CD8-positive, alpha-beta memory T cell (primary cell): ENCODE measurements at regions not wholly inside any gene's neighbourhood (a gene's known extent, or its start where the extent isn't known, plus 50 kb on each side); places are given as distances from the start of the nearest gene placed in this dataset.

ENCODE experiments used
- CTCF ChIA-PET: fragments of 350-600 bp; sonication (Branson Sonifier 250); formaldehyde crosslinking; loops from one replicate; lab custom pipeline; 2021; ENCODE audit warnings: antibody characterized with exemption; lab: Charles Lee
- POLR2A ChIA-PET: fragments of 350-600 bp; sonication (Branson Sonifier 250); formaldehyde crosslinking; loops from one replicate; lab custom pipeline; 2021; ENCODE audit warnings: antibody characterized with exemption; lab: Charles Lee
- DNase-seq, 5 donors: peaks; one replicate each; pipeline versions ENCODE4 v3.0.0 to v3.0.0-alpha.2; 2020 to 2022; ENCODE audit warnings: mixed read lengths in 1 of 5
- H3K27ac ChIP-seq: one replicate; pipeline ENCODE4 v1.7.0; 2013; ENCODE audit warnings: low read depth, mild to moderate bottlenecking, low read length, moderate library complexity
- H3K27me3 ChIP-seq: 2 replicates; pipeline ENCODE4 v1.7.0; 2013; ENCODE audit warnings: low read length, mild to moderate bottlenecking; ENCODE audit not compliant: insufficient read depth, poor library complexity, severe bottlenecking
- H3K36me3 ChIP-seq: 2 replicates; pipeline ENCODE4 v1.7.0; 2013; ENCODE audit warnings: mild to moderate bottlenecking, low read length, moderate library complexity; ENCODE audit not compliant: insufficient read depth
- H3K4me1 ChIP-seq: 2 replicates; pipeline ENCODE4 v1.7.0; 2013; ENCODE audit warnings: mild to moderate bottlenecking, low read length, moderate library complexity; ENCODE audit not compliant: insufficient read depth
- H3K4me3 ChIP-seq: 2 replicates; pipeline ENCODE4 v1.7.0; 2013; ENCODE audit warnings: mild to moderate bottlenecking, low read length
- H3K9me3 ChIP-seq: 2 replicates; pipeline ENCODE4 v1.7.0; 2013; ENCODE audit warnings: mild to moderate bottlenecking, low read length
- H3K27ac Mint-ChIP-seq, 8 donors: one replicate each; pipeline ENCODE4 v1.8.0; 2020 to 2021; ENCODE audit warnings: mixed read lengths in 8 of 8, mild to moderate bottlenecking in 6 of 8, inconsistent platforms in 3 of 8, moderate library complexity in 3 of 8
- H3K27me3 Mint-ChIP-seq, 2 donors: one replicate each; pipeline ENCODE4 v1.8.0; 2020 to 2021; ENCODE audit warnings: mixed read lengths in 2 of 2, mild to moderate bottlenecking in 1 of 2, moderate library complexity in 1 of 2
- H3K36me3 Mint-ChIP-seq, 3 donors: one replicate each; pipeline ENCODE4 v1.8.0; 2020 to 2021; ENCODE audit warnings: mixed read lengths in 3 of 3, inconsistent platforms in 1 of 3, mild to moderate bottlenecking in 1 of 3
- H3K4me1 Mint-ChIP-seq, 3 donors: one replicate each; pipeline ENCODE4 v1.8.0; 2020 to 2021; ENCODE audit warnings: mixed read lengths in 3 of 3, inconsistent platforms in 1 of 3, mild to moderate bottlenecking in 1 of 3
- H3K4me3 Mint-ChIP-seq, 7 donors: one replicate each; pipeline ENCODE4 v1.8.0; 2020 to 2021; ENCODE audit warnings: mixed read lengths in 7 of 7, mild to moderate bottlenecking in 6 of 7, moderate library complexity in 4 of 7, inconsistent platforms in 2 of 7
- H3K9me3 Mint-ChIP-seq, 5 donors: one replicate each; pipeline ENCODE4 v1.8.0; 2020 to 2022; ENCODE audit warnings: mixed read lengths in 5 of 5, mild to moderate bottlenecking in 3 of 5, moderate library complexity in 2 of 5, inconsistent platforms in 1 of 5

DNA sequence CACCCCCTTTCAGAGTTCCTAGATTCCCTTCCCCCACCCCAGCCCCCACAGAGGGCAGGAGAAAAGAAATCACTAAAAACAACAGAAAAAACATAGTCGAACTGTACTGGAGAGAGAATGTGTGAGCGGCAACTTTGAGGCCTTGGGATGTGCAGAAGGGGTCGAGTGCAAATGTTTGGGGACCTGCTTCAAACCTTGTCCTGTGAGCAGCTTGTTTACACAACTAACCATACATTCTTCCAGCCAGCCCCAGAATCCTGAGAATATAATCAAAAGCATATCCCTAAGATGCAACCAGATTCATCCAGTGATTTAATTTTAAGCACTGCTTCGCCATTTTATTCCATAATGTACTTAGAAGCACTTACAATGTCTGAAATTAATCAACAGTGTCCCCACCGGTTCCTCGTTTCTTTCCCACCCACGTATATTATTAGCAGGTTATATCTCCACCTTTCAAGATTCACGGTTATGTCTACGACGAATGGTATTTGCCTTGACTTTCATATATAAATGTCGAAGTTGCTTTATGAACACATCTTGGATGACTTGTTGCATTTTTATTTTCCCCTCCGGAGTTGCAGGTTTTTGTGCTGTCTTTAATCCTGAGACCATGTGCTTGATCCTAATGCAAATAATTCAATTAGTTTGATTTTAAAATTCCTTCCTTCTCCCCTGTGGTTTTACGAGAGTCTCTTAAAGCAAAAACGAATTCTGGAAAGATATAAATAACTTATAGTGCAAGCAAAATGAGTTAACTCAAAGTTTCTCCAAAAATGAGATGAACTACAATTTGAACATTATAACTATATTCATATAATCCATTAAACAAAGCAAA is 107.6 kb downstream of the ZIC5 start:
- Histone ChIP-seq H3K4me1 (peaks cover 14% of the 10 kb centered on the region), H3K4me3 (no peak overlapping the region), H3K36me3 (no peaks in the 10 kb centered on the region), H3K27ac (no peak overlapping the region), H3K9me3 (no peaks in the 10 kb centered on the region), H3K27me3 (no peaks in the 10 kb centered on the region)
- no peak overlapping the region for H3K4me3 Mint-ChIP-seq
- H3K36me3 Mint-ChIP-seq: peaks cover 18 to 21% (median 20%) of the 10 kb centered on the region in 3 donors
- no peaks in the 10 kb centered on the region for H3K9me3 Mint-ChIP-seq
- peaks cover 20 to 27% (median 25%) of the 10 kb centered on the region in 3 donors for H3K4me1 Mint-ChIP-seq
- DNase-seq: no peak
- peaks cover 0 to 4% of the 10 kb centered on the region in 2 donors for H3K27me3 Mint-ChIP-seq
- ChIA-PET CTCF (no interaction called here), POLR2A (interaction anchor here (0.6 kb wide), 1 partner anchor 45 kb away, joined by 3 read pairs; no protein-coding TSS in a partner anchor)
- H3K27ac Mint-ChIP-seq: no peak overlapping the region

DNA sequence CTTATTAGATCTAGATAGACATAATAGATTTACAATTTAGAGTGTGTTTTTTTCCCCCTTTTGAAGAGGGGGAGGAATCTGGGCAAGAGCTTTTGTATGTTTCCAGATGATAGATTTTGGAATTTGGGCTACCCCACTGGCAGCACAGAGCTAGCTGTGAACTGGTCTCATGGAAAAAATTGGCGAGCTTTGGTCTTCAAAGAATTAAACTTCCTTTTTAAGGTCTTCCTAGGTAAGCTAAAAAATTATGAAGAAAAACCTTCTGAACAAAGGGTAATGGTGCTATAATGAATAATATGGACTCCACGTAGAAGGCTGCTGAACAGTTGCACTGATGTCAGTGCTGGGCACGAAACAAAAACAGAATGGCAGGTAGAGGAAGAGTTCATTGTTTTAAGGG is 109.3 kb downstream of the ZIC5 start:
- H3K9me3 Mint-ChIP-seq: no peaks in the 10 kb centered on the region
- Histone ChIP-seq H3K36me3 (no peaks in the 10 kb centered on the region), H3K9me3 (no peaks in the 10 kb centered on the region), H3K27me3 (no peaks in the 10 kb centered on the region), H3K4me3 (no peak overlapping the region), H3K27ac (no peak overlapping the region), H3K4me1 (peaks cover 16% of the 10 kb centered on the region)
- no peak overlapping the region for H3K27ac Mint-ChIP-seq
- H3K4me1 Mint-ChIP-seq: peaks cover 26 to 37% (median 32%) of the 10 kb centered on the region in 3 donors
- H3K4me3 Mint-ChIP-seq: no peak overlapping the region
- peaks cover 17 to 20% (median 18%) of the 10 kb centered on the region in 3 donors for H3K36me3 Mint-ChIP-seq
- CTCF ChIA-PET: no interaction called here
- POLR2A ChIA-PET: no interaction called here
- peaks cover 0 to 4% of the 10 kb centered on the region in 2 donors for H3K27me3 Mint-ChIP-seq
- no peak for DNase-seq

DNA sequence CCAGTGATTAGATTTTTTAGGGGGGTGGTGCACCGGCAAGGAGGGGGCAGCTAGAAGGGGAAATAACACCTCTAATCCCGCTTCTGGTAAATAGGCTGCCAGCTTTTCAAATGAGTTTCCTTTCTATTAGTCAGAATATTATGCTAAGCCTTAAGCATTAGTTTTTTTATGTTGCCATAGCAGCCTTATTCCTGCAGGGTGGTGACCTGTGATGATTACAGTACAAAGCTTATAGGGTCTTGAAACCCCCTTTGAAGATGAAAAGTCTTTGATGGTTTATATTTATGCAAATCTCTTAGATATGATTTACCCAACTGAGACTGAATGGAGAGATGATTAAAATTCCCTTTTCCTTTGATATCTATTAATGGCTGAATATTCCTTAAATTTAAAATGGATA is 109.8 kb downstream of the ZIC5 start:
- DNase-seq: no peak
- Histone ChIP-seq H3K27ac (no peak overlapping the region), H3K4me1 (peaks cover 16% of the 10 kb centered on the region), H3K36me3 (no peaks in the 10 kb centered on the region), H3K27me3 (no peaks in the 10 kb centered on the region), H3K9me3 (no peaks in the 10 kb centered on the region), H3K4me3 (no peak overlapping the region)
- H3K36me3 Mint-ChIP-seq: peaks cover 13 to 16% (median 14%) of the 10 kb centered on the region in 3 donors
- ChIA-PET CTCF (no interaction called here), POLR2A (no interaction called here)
- no peak overlapping the region for H3K27ac Mint-ChIP-seq
- no peak overlapping the region for H3K4me3 Mint-ChIP-seq
- H3K9me3 Mint-ChIP-seq: no peaks in the 10 kb centered on the region
- H3K4me1 Mint-ChIP-seq: peaks cover 26 to 37% (median 32%) of the 10 kb centered on the region in 3 donors
- peaks cover 0 to 2% of the 10 kb centered on the region in 2 donors for H3K27me3 Mint-ChIP-seq

GRCh38 chr13:99860745-99861144 is 110.8 kb downstream of the ZIC5 start:
- H3K4me3 ChIP-seq: no peak overlapping the region
- no peak for DNase-seq
- Mint-ChIP-seq H3K27me3 (peaks cover 0 to 2% of the 10 kb centered on the region in 2 donors), H3K36me3 (peaks cover 10 to 12% (median 12%) of the 10 kb centered on the region in 3 donors), H3K4me1 (peaks cover 26 to 37% (median 32%) of the 10 kb centered on the region in 3 donors), H3K4me3 (peak overlapping the region in 1 of 7 donors; percentile 27), H3K27ac (no peak overlapping the region), H3K9me3 (no peaks in the 10 kb centered on the region)
- H3K36me3 ChIP-seq: no peaks in the 10 kb centered on the region
- H3K4me1 ChIP-seq: peaks cover 16% of the 10 kb centered on the region
- no peaks in the 10 kb centered on the region for H3K9me3 ChIP-seq
- CTCF ChIA-PET: no interaction called here
- no peak overlapping the region for H3K27ac ChIP-seq
- POLR2A ChIA-PET: no interaction called here
- no peaks in the 10 kb centered on the region for H3K27me3 ChIP-seq

- H3K27ac ChIP-seq: no peak overlapping the region
- no peak overlapping the region for H3K4me3 ChIP-seq
- H3K27me3 ChIP-seq: no peaks in the 10 kb centered on the region
- H3K4me1 ChIP-seq: peaks cover 16% of the 10 kb centered on the region
- ChIA-PET POLR2A (interaction anchor here (0.5 kb wide), 1 partner anchor 375 kb away, joined by 4 read pairs; no protein-coding TSS in a partner anchor), CTCF (no interaction called here)
- no peaks in the 10 kb centered on the region for H3K9me3 ChIP-seq
- peaks cover 5 to 8% (median 6%) of the 10 kb centered on the region in 3 donors for H3K36me3 Mint-ChIP-seq
- peak in 2 of 5 donors; percentile 6 to 51 for DNase-seq
- peaks cover 26 to 37% (median 32%) of the 10 kb centered on the region in 3 donors for H3K4me1 Mint-ChIP-seq
- no peaks in the 10 kb centered on the region for H3K9me3 Mint-ChIP-seq
- H3K36me3 ChIP-seq: no peaks in the 10 kb centered on the region
- peak overlapping the region in 7 of 8 donors; percentile 0 to 76 (median 61) for H3K27ac Mint-ChIP-seq
- peak overlapping the region in 6 of 7 donors; percentile 44 to 78 (median 50) for H3K4me3 Mint-ChIP-seq
- peaks cover 0 to 2% of the 10 kb centered on the region in 2 donors for H3K27me3 Mint-ChIP-seq
These were observed 112.1 kb downstream of the ZIC5 start for GRCh38 chr13:99859178-99860177.

- peaks cover 16% of the 10 kb centered on the region for H3K4me1 ChIP-seq
- peaks cover 26 to 37% (median 32%) of the 10 kb centered on the region in 3 donors for H3K4me1 Mint-ChIP-seq
- H3K9me3 Mint-ChIP-seq: no peaks in the 10 kb centered on the region
- no peaks in the 10 kb centered on the region for H3K36me3 ChIP-seq
- H3K27ac ChIP-seq: no peak overlapping the region
- ChIA-PET POLR2A (no interaction called here), CTCF (no interaction called here)
- no peak overlapping the region for H3K4me3 ChIP-seq
- DNase-seq: no peak
- H3K36me3 Mint-ChIP-seq: peaks cover 2 to 3% (median 3%) of the 10 kb centered on the region in 3 donors
- H3K4me3 Mint-ChIP-seq: no peak overlapping the region
- peak overlapping the region in 2 of 8 donors; percentile 22 to 76 for H3K27ac Mint-ChIP-seq
- H3K9me3 ChIP-seq: no peaks in the 10 kb centered on the region
- no peaks in the 10 kb centered on the region for H3K27me3 ChIP-seq
- peaks cover 0 to 2% of the 10 kb centered on the region in 2 donors for H3K27me3 Mint-ChIP-seq
These were observed 113.8 kb downstream of the ZIC5 start for GRCh38 chr13:99857738-99858137.

DNA sequence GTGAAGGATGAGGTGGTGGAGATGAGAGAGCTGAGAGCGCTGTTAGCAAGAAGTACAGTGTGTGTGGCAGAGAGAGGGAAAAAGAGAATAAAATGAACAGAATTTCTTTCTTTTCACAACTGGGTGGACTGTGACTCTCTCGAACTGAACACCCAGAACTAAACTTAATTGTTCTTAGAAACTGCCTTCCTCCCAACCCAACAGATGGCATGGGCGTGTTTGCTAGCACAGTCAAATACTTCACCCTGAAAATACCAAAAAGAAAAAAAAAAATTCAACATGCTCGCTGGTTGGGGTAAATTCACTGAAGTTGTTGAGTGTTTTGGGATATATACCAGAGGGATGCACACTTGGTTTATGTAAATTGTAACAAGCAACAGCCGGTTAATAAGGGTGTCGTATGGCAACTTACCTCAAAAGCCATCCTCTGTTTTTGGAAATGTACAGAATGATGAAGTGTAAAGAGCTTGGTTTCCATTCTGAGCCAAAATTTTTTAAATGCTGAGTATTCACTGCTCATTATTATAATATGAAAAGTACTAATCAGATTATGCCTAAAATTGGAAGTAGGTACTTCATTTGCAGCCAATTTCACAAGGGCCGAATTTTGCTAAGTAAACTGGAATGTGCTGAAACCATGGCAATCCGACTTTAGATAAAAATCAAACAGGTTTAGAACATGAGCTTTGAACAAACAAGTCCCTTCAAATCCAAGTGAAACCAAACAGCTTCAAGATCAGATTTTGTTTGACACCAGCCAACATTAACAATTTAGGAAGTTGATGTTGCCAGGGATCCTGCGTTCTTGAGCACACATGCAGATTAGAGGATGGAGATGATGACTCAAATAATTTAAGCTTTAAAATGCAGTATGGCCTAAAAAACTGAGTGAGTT is 115.8 kb downstream of the ZIC5 start:
- Mint-ChIP-seq H3K27ac (no peak overlapping the region), H3K9me3 (no peaks in the 10 kb centered on the region), H3K4me1 (peaks cover 23 to 29% (median 23%) of the 10 kb centered on the region in 3 donors), H3K36me3 (peaks cover 2 to 3% (median 3%) of the 10 kb centered on the region in 3 donors), H3K27me3 (peaks cover 0 to 2% of the 10 kb centered on the region in 2 donors), H3K4me3 (no peak overlapping the region)
- Histone ChIP-seq H3K27ac (no peak overlapping the region), H3K9me3 (no peaks in the 10 kb centered on the region), H3K4me1 (peaks cover 16% of the 10 kb centered on the region), H3K36me3 (no peaks in the 10 kb centered on the region), H3K27me3 (no peaks in the 10 kb centered on the region), H3K4me3 (no peak overlapping the region)
- ChIA-PET POLR2A (no interaction called here), CTCF (no interaction called here)
- no peak for DNase-seq
